AG04449 (cell line): ENCODE measurements at regions not wholly inside any gene's neighbourhood (a gene's known extent, or its start where the extent isn't known, plus 50 kb on each side); places are given as distances from the start of the nearest gene placed in this dataset.

Experiments used
- CTCF ChIA-PET: fragments of 350-600 bp; formaldehyde crosslinking; extraction: SDS; loops from one replicate; lab custom pipeline; 2021; ENCODE audit warnings: antibody characterized with exemption; lab: Yijun Ruan, JAX
- POLR2A ChIA-PET: fragments of 400-600, 350-600 bp; formaldehyde crosslinking; extraction: SDS; loops from one replicate; lab custom pipeline; 2020; ENCODE audit warnings: antibody characterized with exemption, inconsistent platforms; lab: Yijun Ruan, JAX
- DNase-seq: peaks from one replicate; pipeline ENCODE4 v3.0.0-alpha.2; 2010; ENCODE audit warnings: low read depth, low spot score
- H3K4me3 ChIP-seq: 2 replicates; pipeline ENCODE4 v1.5.1; 2011; ENCODE audit warnings: low read depth, mild to moderate bottlenecking, control low read depth, low read length
- TF ChIP-seq, protein P1 (sequence below): IDR thresholded peaks from one replicate; pipeline ENCODE4 v1.5.1; 2011; ENCODE audit warnings: mild to moderate bottlenecking, moderate library complexity, low read length, control low read depth, inconsistent platforms; ENCODE audit not compliant: insufficient read depth; ENCODE audit errors: missing control alignments

DNA sequence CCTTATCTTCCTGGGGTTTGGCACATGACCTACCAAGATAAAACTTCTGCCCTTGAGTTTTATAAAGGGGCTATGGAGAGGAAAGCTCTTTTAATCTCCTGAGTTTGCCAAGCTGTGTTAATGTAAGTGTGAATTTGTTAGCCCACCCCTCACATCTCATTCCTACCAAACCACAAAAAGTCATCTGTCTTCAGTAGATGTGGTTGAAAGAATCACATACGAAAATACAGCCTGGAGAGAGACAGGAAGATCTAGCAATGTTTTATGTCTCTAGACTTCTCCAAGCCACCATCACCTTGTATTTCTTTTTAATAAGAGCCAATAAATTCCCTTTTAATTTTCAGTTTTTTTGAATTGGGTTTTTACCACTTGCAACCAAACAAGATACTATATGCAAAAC lies 68.9 kb upstream of the ZNF280D start:
- DNase-seq: no peak
- CTCF ChIA-PET: interaction anchor here (1.5 kb wide), 1 partner anchor 10 kb away, joined by 5 read pairs; no protein-coding TSS in a partner anchor
- H3K4me3 ChIP-seq: no peak overlapping the region
- TF ChIP-seq, protein P1, sequence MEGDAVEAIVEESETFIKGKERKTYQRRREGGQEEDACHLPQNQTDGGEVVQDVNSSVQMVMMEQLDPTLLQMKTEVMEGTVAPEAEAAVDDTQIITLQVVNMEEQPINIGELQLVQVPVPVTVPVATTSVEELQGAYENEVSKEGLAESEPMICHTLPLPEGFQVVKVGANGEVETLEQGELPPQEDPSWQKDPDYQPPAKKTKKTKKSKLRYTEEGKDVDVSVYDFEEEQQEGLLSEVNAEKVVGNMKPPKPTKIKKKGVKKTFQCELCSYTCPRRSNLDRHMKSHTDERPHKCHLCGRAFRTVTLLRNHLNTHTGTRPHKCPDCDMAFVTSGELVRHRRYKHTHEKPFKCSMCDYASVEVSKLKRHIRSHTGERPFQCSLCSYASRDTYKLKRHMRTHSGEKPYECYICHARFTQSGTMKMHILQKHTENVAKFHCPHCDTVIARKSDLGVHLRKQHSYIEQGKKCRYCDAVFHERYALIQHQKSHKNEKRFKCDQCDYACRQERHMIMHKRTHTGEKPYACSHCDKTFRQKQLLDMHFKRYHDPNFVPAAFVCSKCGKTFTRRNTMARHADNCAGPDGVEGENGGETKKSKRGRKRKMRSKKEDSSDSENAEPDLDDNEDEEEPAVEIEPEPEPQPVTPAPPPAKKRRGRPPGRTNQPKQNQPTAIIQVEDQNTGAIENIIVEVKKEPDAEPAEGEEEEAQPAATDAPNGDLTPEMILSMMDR: no peak
- POLR2A ChIA-PET: no interaction called here

DNA sequence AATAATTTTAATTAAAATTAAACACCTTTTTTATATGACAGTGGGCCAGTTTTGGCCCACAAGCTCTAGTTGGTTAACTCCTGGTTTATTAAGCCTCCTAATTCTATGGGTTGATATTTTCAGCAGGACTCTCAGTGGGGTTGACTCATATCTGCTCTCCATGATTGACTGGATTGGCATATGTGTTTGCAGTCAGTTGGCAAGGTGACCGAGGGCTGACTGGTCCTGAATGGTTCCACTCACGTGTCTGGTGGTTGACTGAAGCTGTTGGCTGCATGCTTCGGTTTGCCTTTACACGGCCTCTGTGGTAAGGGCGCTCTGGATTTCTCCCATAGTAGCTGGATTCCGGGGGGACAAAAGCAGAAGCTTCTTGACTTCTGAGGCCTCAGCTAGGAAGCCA lies 65.3 kb upstream of the ZNF280D start:
- CTCF ChIA-PET: interaction anchor here (0.9 kb wide), 1 partner anchor 23 kb away, joined by 3 read pairs; no protein-coding TSS in a partner anchor
- no peak for DNase-seq
- POLR2A ChIA-PET: no interaction called here
- no peak overlapping the region for H3K4me3 ChIP-seq
- TF ChIP-seq, protein P1: no peak

DNA sequence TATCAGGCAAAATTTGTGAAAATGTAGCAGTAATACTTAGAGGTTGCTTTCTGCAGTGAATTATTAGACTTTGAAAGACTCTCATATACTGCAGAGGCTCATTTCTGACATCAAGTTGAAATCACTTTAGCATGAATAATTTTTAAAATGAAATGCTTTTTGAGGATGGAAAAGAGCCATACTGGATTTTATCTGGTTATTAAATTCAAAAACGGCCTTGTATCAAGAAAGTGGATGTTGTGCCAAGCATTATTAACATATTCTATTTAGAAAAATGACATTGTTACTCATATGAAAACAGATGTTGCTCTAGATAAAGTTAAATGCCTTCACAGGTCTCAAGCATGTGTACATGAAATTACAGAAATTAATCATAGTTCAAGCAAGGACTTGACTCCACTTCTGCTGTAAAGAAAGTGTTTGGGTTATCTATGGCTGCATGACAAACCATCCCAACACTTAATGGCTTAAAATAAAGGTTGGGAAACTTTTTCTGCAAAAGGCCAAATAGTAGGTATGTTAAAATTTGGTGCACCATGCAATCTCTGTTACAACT lies 64.5 kb upstream of the ZNF280D start:
- POLR2A ChIA-PET: no interaction called here
- CTCF ChIA-PET: interaction anchor here (1.2 kb wide), 1 partner anchor 38 kb away, joined by 3 read pairs; no protein-coding TSS in a partner anchor
- no peak for DNase-seq
- no peak overlapping the region for H3K4me3 ChIP-seq
- TF ChIP-seq, protein P1: no peak

DNA sequence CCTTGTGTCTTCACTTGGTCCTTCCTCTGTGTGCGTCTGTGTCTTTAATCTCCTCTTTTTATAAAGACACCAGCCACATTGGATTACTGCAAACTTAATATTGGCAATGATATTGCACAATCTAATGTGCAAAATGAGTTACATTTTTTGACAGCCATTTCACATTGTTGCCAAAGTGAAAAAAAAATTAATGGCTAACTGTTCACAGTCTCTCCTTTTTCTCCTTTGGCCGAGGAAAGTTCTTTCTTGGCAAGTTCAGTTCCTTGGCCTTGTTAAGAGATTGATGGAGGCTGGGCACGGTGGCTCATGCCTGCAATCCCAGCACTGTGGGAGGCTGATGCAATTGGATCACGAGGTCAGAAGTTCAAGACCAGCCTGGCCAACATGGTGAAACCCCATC lies 62.2 kb upstream of the ZNF280D start:
- ChIA-PET CTCF (no interaction called here), POLR2A (no interaction called here)
- no peak for DNase-seq
- no peak overlapping the region for H3K4me3 ChIP-seq
- TF ChIP-seq, protein P1: no peak

DNA sequence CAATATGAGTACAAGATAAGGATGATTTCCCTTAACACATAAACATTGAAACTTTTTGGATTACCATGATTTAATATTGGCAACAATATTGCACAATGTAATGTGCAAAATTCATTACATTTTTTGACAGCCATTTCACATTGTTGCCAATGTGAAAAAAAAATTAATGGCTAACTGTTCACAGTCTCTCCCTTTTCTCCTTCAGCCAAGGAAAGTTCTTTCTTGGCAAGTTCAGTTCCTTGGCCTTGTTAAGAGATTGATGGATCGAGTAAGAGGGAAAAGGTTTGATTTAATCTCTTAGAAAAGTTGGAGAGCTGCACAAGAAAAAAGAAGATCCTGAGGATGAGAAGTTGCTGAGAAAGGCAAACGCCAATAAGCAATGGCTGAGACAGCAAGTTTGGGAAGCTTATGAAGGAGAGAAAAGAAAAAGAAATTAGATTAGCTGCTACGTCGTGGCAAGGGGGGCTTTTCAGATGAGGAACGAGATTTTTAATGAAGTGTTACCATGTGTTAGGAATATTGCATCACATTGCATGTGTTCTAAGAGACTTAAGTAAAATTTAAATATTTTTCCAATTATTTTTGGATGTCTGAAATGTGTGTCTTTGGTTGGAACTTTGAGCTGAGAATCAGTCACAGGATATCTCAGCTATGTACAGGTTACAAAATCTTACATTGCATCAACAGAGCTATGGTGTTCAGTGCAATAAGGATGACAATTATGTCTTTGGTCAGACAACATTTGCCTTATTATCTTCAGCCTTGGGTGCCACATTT lies 61.4 kb upstream of the ZNF280D start:
- ChIA-PET POLR2A (interaction anchor here (0.6 kb wide), 1 partner anchor 10 kb away, joined by 3 read pairs; no protein-coding TSS in a partner anchor), CTCF (interaction anchor here (0.5 to 1.0 kb wide), 2 partner anchors 8 to 120 kb away, joined by 3 read pairs; no protein-coding TSS in a partner anchor)
- no peak for DNase-seq
- TF ChIP-seq, protein P1: no peak
- H3K4me3 ChIP-seq: no peak overlapping the region

DNA sequence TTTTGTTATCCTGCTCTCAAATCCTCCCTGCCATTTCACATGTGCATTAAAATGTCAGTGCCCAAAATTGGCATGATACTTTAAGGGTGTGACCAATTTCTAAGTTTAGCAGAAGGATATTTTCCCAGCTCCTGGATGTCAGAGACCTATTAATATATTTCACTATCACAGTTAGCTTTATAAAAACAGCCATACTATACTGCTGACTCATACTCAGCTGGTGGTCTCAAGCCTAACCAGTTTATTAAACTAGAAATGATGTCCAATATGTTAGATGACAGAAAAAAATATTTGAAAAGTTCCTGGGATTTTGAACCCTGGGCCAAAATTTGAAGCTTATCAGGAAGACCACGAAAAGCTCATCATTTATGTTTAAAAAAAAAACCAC lies 60.9 kb upstream of the ZNF280D start:
- DNase-seq: no peak
- no peak overlapping the region for H3K4me3 ChIP-seq
- ChIA-PET POLR2A (interaction anchor here (0.6 kb wide), 1 partner anchor 9 kb away, joined by 3 read pairs; no protein-coding TSS in a partner anchor), CTCF (interaction anchor here (0.5 to 1.3 kb wide), 3 partner anchors 9 to 120 kb away, joined by 3 to 4 read pairs (median 3); no protein-coding TSS in a partner anchor)
- TF ChIP-seq, protein P1: no peak
